ENCODE measurements at regions not wholly inside any gene's neighbourhood (a gene's known extent, or its start where the extent isn't known, plus 50 kb on each side); places are given as distances from the start of the nearest gene placed in this dataset.

DNA sequence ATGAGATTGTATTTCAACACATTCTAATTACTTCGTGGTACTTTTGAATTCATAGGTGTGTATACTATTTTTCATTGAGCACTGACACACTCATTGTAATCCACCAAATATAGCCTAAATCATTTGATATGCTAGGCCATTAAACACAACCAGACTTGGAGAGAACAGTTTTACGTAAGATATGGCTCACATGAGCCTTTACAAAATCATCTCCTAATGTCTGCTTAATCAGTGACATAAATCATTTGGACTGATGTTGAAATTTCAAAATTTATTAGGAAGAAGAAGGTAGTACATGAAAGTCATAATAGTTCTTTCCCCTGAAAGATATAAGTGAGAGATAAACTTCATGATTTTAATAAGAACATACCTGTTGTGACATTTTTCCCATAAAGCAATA, 550.2 kb upstream of the LINC00305 start:
- TF ChIP-seq REST (IDR thresholded peaks at IDR 0.05; ENCODE audit: insufficient replicate concordance, low read depth), result no peak
- TF ChIP-seq, protein P1, sequence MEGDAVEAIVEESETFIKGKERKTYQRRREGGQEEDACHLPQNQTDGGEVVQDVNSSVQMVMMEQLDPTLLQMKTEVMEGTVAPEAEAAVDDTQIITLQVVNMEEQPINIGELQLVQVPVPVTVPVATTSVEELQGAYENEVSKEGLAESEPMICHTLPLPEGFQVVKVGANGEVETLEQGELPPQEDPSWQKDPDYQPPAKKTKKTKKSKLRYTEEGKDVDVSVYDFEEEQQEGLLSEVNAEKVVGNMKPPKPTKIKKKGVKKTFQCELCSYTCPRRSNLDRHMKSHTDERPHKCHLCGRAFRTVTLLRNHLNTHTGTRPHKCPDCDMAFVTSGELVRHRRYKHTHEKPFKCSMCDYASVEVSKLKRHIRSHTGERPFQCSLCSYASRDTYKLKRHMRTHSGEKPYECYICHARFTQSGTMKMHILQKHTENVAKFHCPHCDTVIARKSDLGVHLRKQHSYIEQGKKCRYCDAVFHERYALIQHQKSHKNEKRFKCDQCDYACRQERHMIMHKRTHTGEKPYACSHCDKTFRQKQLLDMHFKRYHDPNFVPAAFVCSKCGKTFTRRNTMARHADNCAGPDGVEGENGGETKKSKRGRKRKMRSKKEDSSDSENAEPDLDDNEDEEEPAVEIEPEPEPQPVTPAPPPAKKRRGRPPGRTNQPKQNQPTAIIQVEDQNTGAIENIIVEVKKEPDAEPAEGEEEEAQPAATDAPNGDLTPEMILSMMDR (IDR thresholded peaks at IDR 0.05; ENCODE audit: insufficient read depth, low read length), result no peak
- TF ChIP-seq POLR2AphosphoS5 (IDR thresholded peaks at IDR 0.05; ENCODE audit: low read depth), result no peak
- TF ChIP-seq GABPA (IDR thresholded peaks at IDR 0.05; ENCODE audit: low read depth), result no peak
- TF ChIP-seq SPI1 (IDR thresholded peaks at IDR 0.05; ENCODE audit: borderline replicate concordance, low read depth), result no peak
